Right cardiac atrium (tissue), 5 donors: ENCODE measurements at regions not wholly inside any gene's neighbourhood (a gene's known extent, or its start where the extent isn't known, plus 50 kb on each side); places are given as distances from the start of the nearest gene placed in this dataset.
"Not testable (repeated sequence)": the region's sequence is repeated elsewhere in the genome, so short reads cannot be mapped to it uniquely, and the experiment has no call there.

Experiments used
- ATAC-seq, 2 donors: fragments of 200-7000 bp; cut with Tn5 transposase; one replicate each; pipeline versions ENCODE4 v1.8.0 to v1.9.1; 2020; ENCODE audit warnings: moderate library complexity in 2 of 2, mild to moderate bottlenecking in 1 of 2
- DNase-seq, 3 donors: peaks; one replicate each; pipeline ENCODE4 v3.0.0-alpha.2; 2020
- H3K27ac ChIP-seq: one replicate; pipeline ENCODE4 v1.5.1; 2013; ENCODE audit warnings: mild to moderate bottlenecking, low read length, control low read depth, moderate library complexity
- H3K27me3 ChIP-seq: one replicate; pipeline ENCODE4 v1.6.1; 2013; ENCODE audit not compliant: control insufficient read depth, insufficient read depth
- H3K4me1 ChIP-seq: one replicate; pipeline ENCODE4 v1.6.1; 2013; ENCODE audit warnings: low read length; ENCODE audit not compliant: control insufficient read depth, insufficient read depth
- H3K4me3 ChIP-seq: one replicate; pipeline ENCODE4 v1.5.1; 2013; ENCODE audit warnings: low read length, control low read depth
- H3K9me3 ChIP-seq: one replicate; pipeline ENCODE4 v1.6.1; 2013; ENCODE audit warnings: low read length; ENCODE audit not compliant: control insufficient read depth
- WGBS: extraction: QIAGEN DNeasy Blood & Tissue Kit; methylation state at CpG from one replicate; pipeline ENCODE4 v1.1.7; 2013; 5-methylcytosine and 5-hydroxymethylcytosine counted together
- intact Hi-C, 4 donors: fragments of 100-400 bp; cut with DNase I; formaldehyde crosslinking; loops; one replicate each; pipeline versions ENCODE4 v1.11.0 to v1.14.0; 2022 to 2023
- donor health status: healthy with polysubstance abuse.
- donor health status: DM: no; HTN: yes; CAD: no.
- donor health status: DM: no; HTN: no; CAD: no.
- donor health status: DM: no; HTN: yes; CAD: no; lungs with severe emphysema.
- donor health status: DM: yes; HTN: yes; CAD: no.

- H3K27ac ChIP-seq, result no peak overlapping the region
- intact Hi-C loops, result no loop called here
- no peak overlapping the region for H3K4me3 ChIP-seq
- peaks cover 3% of the 10 kb centered on the region for H3K9me3 ChIP-seq
- WGBS, result 90% methylated on average over 2 of the region's 2 CpGs
- DNase-seq (no peak), ATAC-seq (no peak)
- H3K27me3 ChIP-seq, result no peaks in the 10 kb centered on the region
- H3K4me1 ChIP-seq, result peaks cover 2% of the 10 kb centered on the region
These were observed 103.1 kb upstream of the MYO10 start for GRCh38 chr5:17039170-17039569.

- peaks cover 3% of the 10 kb centered on the region for H3K9me3 ChIP-seq
- WGBS, result 79% methylated on average over 5 of the region's 5 CpGs
- intact Hi-C loops, result no loop called here
These were observed 106.0 kb upstream of the MYO10 start for GRCh38 chr5:17042041-17042440.

GRCh38 chr5:17046320-17046719, 110.2 kb upstream of the MYO10 start:
- no peaks in the 10 kb centered on the region for H3K4me1 ChIP-seq
- no peak overlapping the region for H3K27ac ChIP-seq
- H3K9me3 ChIP-seq, result peaks cover 1% of the 10 kb centered on the region
- H3K27me3 ChIP-seq, result no peaks in the 10 kb centered on the region
- ATAC-seq (no peak), DNase-seq (no peak)
- intact Hi-C loops, result no loop called here
- H3K4me3 ChIP-seq, result no peak overlapping the region

More at GRCh38 chr5:17042041-17042440, 106.0 kb upstream of the MYO10 start:
- no peak for ATAC-seq
- Histone ChIP-seq H3K27me3 (no peaks in the 10 kb centered on the region), H3K4me1 (peaks cover 2% of the 10 kb centered on the region), H3K4me3 (no peak overlapping the region), H3K27ac (no peak overlapping the region)
- DNase-seq, result no peak

- H3K27ac ChIP-seq, result no peak overlapping the region
- 62% methylated on average over 3 of the region's 3 CpGs for WGBS
- H3K4me1 ChIP-seq, result no peaks in the 10 kb centered on the region
- DNase-seq (no peak), ATAC-seq (no peak)
- intact Hi-C loops, result no loop called here
- no peaks in the 10 kb centered on the region for H3K27me3 ChIP-seq
- H3K4me3 ChIP-seq, result no peak overlapping the region
- H3K9me3 ChIP-seq, result peaks cover 2% of the 10 kb centered on the region
These were observed 114.1 kb upstream of the MYO10 start for GRCh38 chr5:17050236-17050635.

- H3K27ac ChIP-seq, result no peak overlapping the region
- peaks cover 2% of the 10 kb centered on the region for H3K9me3 ChIP-seq
- DNase-seq, result no peak
- WGBS, result 75% methylated on average over 8 of the region's 8 CpGs
- no peak overlapping the region for H3K4me3 ChIP-seq
- no peak for ATAC-seq
- no peaks in the 10 kb centered on the region for H3K27me3 ChIP-seq
- intact Hi-C loops, result no loop called here
- H3K4me1 ChIP-seq, result no peaks in the 10 kb centered on the region
These were observed 118.8 kb upstream of the MYO10 start for GRCh38 chr5:17054911-17055310.

GRCh38 chr5:17056141-17056631, 120.1 kb upstream of the MYO10 start:
- 61% methylated on average over 7 of the region's 7 CpGs for WGBS
- Histone ChIP-seq H3K9me3 (peaks cover 2% of the 10 kb centered on the region), H3K27me3 (no peaks in the 10 kb centered on the region), H3K4me3 (no peak overlapping the region), H3K27ac (no peak overlapping the region), H3K4me1 (no peaks in the 10 kb centered on the region)
- intact Hi-C loops, result no loop called here
- ATAC-seq (peak; percentile 63 to 84), DNase-seq (peak in 1 of 3 donors; percentile 52)

GRCh38 chr5:17058438-17058837, 122.3 kb upstream of the MYO10 start:
- intact Hi-C loops, result no loop called here
- no peaks in the 10 kb centered on the region for H3K27me3 ChIP-seq
- H3K27ac ChIP-seq, result no peak overlapping the region
- DNase-seq (no peak), ATAC-seq (no peak)
- H3K9me3 ChIP-seq, result peaks cover 2% of the 10 kb centered on the region
- H3K4me1 ChIP-seq, result no peaks in the 10 kb centered on the region
- no peak overlapping the region for H3K4me3 ChIP-seq
- 83% methylated on average over 7 of the region's 7 CpGs for WGBS

- 85% methylated on average over 33 of the region's 33 CpGs for WGBS
- DNase-seq, result peak; percentile 40 to 68 (median 56)
These were observed 125.9 kb upstream of the MYO10 start for GRCh38 chr5:17061973-17062470.

GRCh38 chr5:17062741-17063140, 126.7 kb upstream of the MYO10 start:
- not testable (repeated sequence) for DNase-seq, H3K27me3 ChIP-seq, H3K9me3 ChIP-seq, H3K27ac ChIP-seq, H3K4me1 ChIP-seq, ATAC-seq, H3K4me3 ChIP-seq
- intact Hi-C loops, result loop anchor here in 1 of 4 donors (10.0 kb wide), 1 partner anchor 128 kb away; the partner anchor contains the start of gene MYO10
- WGBS, result 98% methylated on average over 4 of the region's 4 CpGs

More at GRCh38 chr5:17061973-17062470, 125.9 kb upstream of the MYO10 start:
- no peaks in the 10 kb centered on the region for H3K27me3 ChIP-seq
- H3K4me1 ChIP-seq, result no peaks in the 10 kb centered on the region
- H3K27ac ChIP-seq, result no peak overlapping the region
- ATAC-seq, result peak in 1 of 2 donors; percentile 46
- no peak overlapping the region for H3K4me3 ChIP-seq
- no peaks in the 10 kb centered on the region for H3K9me3 ChIP-seq
- intact Hi-C loops, result loop anchor here in 1 of 4 donors (10.0 kb wide), 1 partner anchor 127 kb away; the partner anchor contains the start of gene MYO10

GRCh38 chr5:17064241-17064640, 128.2 kb upstream of the MYO10 start:
- Histone ChIP-seq H3K4me1 (no peaks in the 10 kb centered on the region), H3K4me3 (no peak overlapping the region), H3K27ac (no peak overlapping the region), H3K9me3 (peaks cover 1% of the 10 kb centered on the region), H3K27me3 (no peaks in the 10 kb centered on the region)
- ATAC-seq, result no peak
- intact Hi-C loops, result loop anchor here in 1 of 4 donors (10.0 kb wide), 1 partner anchor 129 kb away; the partner anchor contains the start of gene MYO10
- DNase-seq, result no peak
- WGBS, result 64% methylated on average over 3 of the region's 3 CpGs

GRCh38 chr5:17065458-17065857, 129.4 kb upstream of the MYO10 start:
- Histone ChIP-seq H3K4me3 (no peak overlapping the region), H3K27ac (no peak overlapping the region), H3K4me1 (no peaks in the 10 kb centered on the region), H3K27me3 (no peaks in the 10 kb centered on the region), H3K9me3 (peaks cover 5% of the 10 kb centered on the region)
- intact Hi-C loops, result loop anchor here in 1 of 4 donors (10.0 kb wide), 1 partner anchor 131 kb away; the partner anchor contains the start of gene MYO10
- peak; percentile 42 to 48 for ATAC-seq
- 61% methylated on average over 3 of the region's 3 CpGs for WGBS
- DNase-seq, result peak in 2 of 3 donors; percentile 59 to 62
